Left lung (tissue), 4 donors: ENCODE measurements at regions not wholly inside any gene's neighbourhood (a gene's known extent, or its start where the extent isn't known, plus 50 kb on each side); places are given as distances from the start of the nearest gene placed in this dataset.

Experiments
- ATAC-seq: fragments of 200-7000 bp; cut with Tn5 transposase; one replicate; pipeline ENCODE4 v1.9.1; 2020; ENCODE audit warnings: moderate library complexity
- DNase-seq, 4 donors: peaks; one replicate each; pipeline ENCODE4 v3.0.0-alpha.2; 2013 to 2020
- H3K27ac ChIP-seq, 2 donors: fragments of 200-600 bp; sonication (generic) in 1 of 2; one replicate each; pipeline versions ENCODE4 v1.5.0 to v1.8.0; 2020 to 2021
- H3K27me3 ChIP-seq, 2 donors: fragments of 200-600 bp; sonication (generic) in 1 of 2; one replicate each; pipeline versions ENCODE4 v1.5.0 to v1.8.0; 2020 to 2021
- H3K36me3 ChIP-seq, 2 donors: fragments of 200-600 bp; sonication (generic) in 1 of 2; one replicate each; pipeline versions ENCODE4 v1.5.0 to v1.8.0; 2020 to 2021
- H3K4me1 ChIP-seq, 2 donors: fragments of 200-600 bp; one replicate each; pipeline ENCODE4 v1.8.0; 2021
- H3K4me3 ChIP-seq, 2 donors: fragments of 200-600 bp; sonication (generic) in 1 of 2; one replicate each; pipeline versions ENCODE4 v1.5.0 to v1.8.0; 2020 to 2021; ENCODE audit warnings: mild to moderate bottlenecking in 1 of 2
- H3K9me3 ChIP-seq, 2 donors: fragments of 200-600 bp; sonication (generic) in 1 of 2; one replicate each; pipeline versions ENCODE4 v1.5.0 to v1.8.0; 2020 to 2021
- CTCF ChIP-seq, 2 donors: fragments of 200-600 bp; sonication (generic) in 1 of 2; IDR thresholded peaks; one replicate each; pipeline versions ENCODE4 v1.5.0 to v1.8.0; 2021; ENCODE audit warnings: antibody characterized with exemption in 2 of 2
- intact Hi-C, 2 donors: fragments of 100-400 bp; cut with DNase I; formaldehyde crosslinking; loops; one replicate each; pipeline versions ENCODE4 v1.11.2 to v1.14.2; 2022
- donor health status: DM: no; HTN: yes; CAD: no.
- donor health status: DM: no; HTN: no; CAD: no.

DNA sequence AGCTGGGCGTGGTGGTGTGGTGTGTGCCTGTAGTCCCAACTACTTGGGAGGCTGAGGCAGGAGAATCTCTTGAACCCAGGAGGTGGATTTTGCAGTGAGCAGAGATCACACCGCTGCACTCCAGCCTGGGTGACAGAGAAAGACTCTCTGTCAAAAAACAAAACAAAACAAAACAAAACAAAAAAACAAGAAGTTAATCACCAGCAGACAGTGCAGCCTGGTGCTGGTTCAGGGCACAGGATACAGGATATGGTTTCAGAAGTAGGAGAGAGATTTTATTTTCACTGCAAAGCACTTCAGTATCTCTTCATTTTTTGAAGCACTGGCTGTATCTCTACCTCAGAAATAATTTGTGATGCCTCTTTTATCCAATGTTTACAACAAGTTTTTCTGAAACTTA lies 1222.9 kb upstream of the PRKX start:
- no peaks in the 10 kb centered on the region for H3K9me3 ChIP-seq
- TF ChIP-seq CTCF (IDR thresholded peaks at IDR 0.05) = no peak
- H3K4me1 ChIP-seq = peaks cover 0 to 5% of the 10 kb centered on the region in 2 donors
- no peak overlapping the region for H3K4me3 ChIP-seq
- ATAC-seq = peak; percentile 54
- H3K27me3 ChIP-seq = no peaks in the 10 kb centered on the region
- peak overlapping the region in 1 of 2 donors; percentile 70 for H3K27ac ChIP-seq
- intact Hi-C loops = no loop called here
- no peak for DNase-seq
- H3K36me3 ChIP-seq = no peaks in the 10 kb centered on the region

GRCh38 chrX:4935846-4936245 lies 1222.4 kb upstream of the PRKX start:
- H3K9me3 ChIP-seq = no peaks in the 10 kb centered on the region
- H3K27ac ChIP-seq = peak overlapping the region in 1 of 2 donors; percentile 70
- H3K27me3 ChIP-seq = no peaks in the 10 kb centered on the region
- intact Hi-C loops = no loop called here
- H3K4me3 ChIP-seq = no peak overlapping the region
- DNase-seq = peak in 2 of 4 donors; percentile 0 to 38
- H3K4me1 ChIP-seq = peaks cover 0 to 5% of the 10 kb centered on the region in 2 donors
- TF ChIP-seq CTCF (IDR thresholded peaks at IDR 0.05) = no peak
- peak; percentile 85 for ATAC-seq
- H3K36me3 ChIP-seq = no peaks in the 10 kb centered on the region

- peak overlapping the region in 1 of 2 donors; percentile 70 for H3K27ac ChIP-seq
- intact Hi-C loops = no loop called here
- DNase-seq (no peak), ATAC-seq (no peak)
- no peaks in the 10 kb centered on the region for H3K36me3 ChIP-seq
- peaks cover 0 to 5% of the 10 kb centered on the region in 2 donors for H3K4me1 ChIP-seq
- TF ChIP-seq CTCF (IDR thresholded peaks at IDR 0.05) = no peak
- no peaks in the 10 kb centered on the region for H3K9me3 ChIP-seq
- no peaks in the 10 kb centered on the region for H3K27me3 ChIP-seq
- no peak overlapping the region for H3K4me3 ChIP-seq
Measured at GRCh38 chrX:4935401-4935800, 1222.0 kb upstream of the PRKX start.

- no peaks in the 10 kb centered on the region for H3K27me3 ChIP-seq
- no peaks in the 10 kb centered on the region for H3K36me3 ChIP-seq
- H3K27ac ChIP-seq = no peak overlapping the region
- ATAC-seq = no peak
- TF ChIP-seq CTCF (IDR thresholded peaks at IDR 0.05) = no peak
- H3K9me3 ChIP-seq = no peaks in the 10 kb centered on the region
- intact Hi-C loops = no loop called here
- no peak overlapping the region for H3K4me3 ChIP-seq
- DNase-seq = no peak
- peaks cover 0 to 5% of the 10 kb centered on the region in 2 donors for H3K4me1 ChIP-seq
Measured at GRCh38 chrX:4932790-4933189, 1219.3 kb upstream of the PRKX start.

GRCh38 chrX:4930426-4930825 lies 1217.0 kb upstream of the PRKX start:
- ATAC-seq = no peak
- H3K9me3 ChIP-seq = no peaks in the 10 kb centered on the region
- intact Hi-C loops = no loop called here
- no peak overlapping the region for H3K27ac ChIP-seq
- TF ChIP-seq CTCF (IDR thresholded peaks at IDR 0.05) = no peak
- no peaks in the 10 kb centered on the region for H3K36me3 ChIP-seq
- no peaks in the 10 kb centered on the region for H3K4me1 ChIP-seq
- DNase-seq = no peak
- no peak overlapping the region for H3K4me3 ChIP-seq
- H3K27me3 ChIP-seq = no peaks in the 10 kb centered on the region
